ENCODE measurements at regions not wholly inside any gene's neighbourhood (a gene's known extent, or its start where the extent isn't known, plus 50 kb on each side); places are given as distances from the start of the nearest gene placed in this dataset.

DNA sequence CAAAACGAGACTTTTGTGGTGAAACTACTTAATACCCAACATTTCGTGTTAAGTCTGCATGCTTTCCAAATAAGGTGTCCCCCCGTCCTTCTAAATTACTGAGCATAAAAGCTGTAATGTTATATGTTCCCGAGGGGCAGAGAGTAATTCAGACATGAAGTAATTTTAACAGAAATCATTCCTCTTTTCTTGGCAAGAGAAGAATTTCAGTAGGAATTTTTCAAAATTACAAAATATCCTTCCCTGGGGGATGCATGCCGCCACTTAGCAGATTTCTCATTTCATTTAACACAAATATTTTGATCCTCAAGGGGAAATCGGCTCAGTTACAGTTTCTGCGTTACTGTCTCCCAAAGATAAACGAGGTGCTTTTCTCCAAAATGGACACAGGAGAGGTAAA, 213.2 kb upstream of the RHOBTB1 start:
- TF ChIP-seq, protein P1, sequence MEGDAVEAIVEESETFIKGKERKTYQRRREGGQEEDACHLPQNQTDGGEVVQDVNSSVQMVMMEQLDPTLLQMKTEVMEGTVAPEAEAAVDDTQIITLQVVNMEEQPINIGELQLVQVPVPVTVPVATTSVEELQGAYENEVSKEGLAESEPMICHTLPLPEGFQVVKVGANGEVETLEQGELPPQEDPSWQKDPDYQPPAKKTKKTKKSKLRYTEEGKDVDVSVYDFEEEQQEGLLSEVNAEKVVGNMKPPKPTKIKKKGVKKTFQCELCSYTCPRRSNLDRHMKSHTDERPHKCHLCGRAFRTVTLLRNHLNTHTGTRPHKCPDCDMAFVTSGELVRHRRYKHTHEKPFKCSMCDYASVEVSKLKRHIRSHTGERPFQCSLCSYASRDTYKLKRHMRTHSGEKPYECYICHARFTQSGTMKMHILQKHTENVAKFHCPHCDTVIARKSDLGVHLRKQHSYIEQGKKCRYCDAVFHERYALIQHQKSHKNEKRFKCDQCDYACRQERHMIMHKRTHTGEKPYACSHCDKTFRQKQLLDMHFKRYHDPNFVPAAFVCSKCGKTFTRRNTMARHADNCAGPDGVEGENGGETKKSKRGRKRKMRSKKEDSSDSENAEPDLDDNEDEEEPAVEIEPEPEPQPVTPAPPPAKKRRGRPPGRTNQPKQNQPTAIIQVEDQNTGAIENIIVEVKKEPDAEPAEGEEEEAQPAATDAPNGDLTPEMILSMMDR (IDR thresholded peaks at IDR 0.05; ENCODE audit: unreplicated experiment), result no peak
- no peak for DNase-seq (ENCODE audit: low spot score)
- Mint-ChIP-seq H3K27ac (ENCODE audit: unreplicated experiment) (no peak overlapping the region), H3K36me3 (ENCODE audit: low read depth, unreplicated experiment) (no peaks in the 10 kb centered on the region), H3K27me3 (ENCODE audit: unreplicated experiment) (no peaks in the 10 kb centered on the region), H3K4me1 (ENCODE audit: unreplicated experiment) (no peaks in the 10 kb centered on the region), H3K4me3 (ENCODE audit: unreplicated experiment) (no peak overlapping the region), H3K9me3 (ENCODE audit: unreplicated experiment) (no peaks in the 10 kb centered on the region)

DNA sequence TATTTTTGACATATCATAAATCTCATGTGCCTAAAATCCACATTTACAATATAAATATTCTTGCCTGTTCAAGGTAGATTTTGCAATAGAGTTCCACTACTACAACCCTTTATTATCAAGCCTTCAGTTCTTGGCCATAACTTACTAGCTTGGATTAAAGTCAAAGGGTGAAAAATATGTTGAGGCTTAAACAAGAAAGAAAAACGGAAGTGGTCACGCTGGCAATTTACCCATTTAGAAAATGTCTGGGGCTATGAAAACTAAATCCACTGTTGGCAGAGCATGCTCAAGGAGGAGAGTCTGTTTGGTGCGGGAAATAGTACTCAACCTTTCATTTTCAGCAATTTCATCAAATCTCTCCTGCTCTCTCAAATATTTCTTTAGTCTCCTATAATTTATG, 209.8 kb upstream of the RHOBTB1 start:
- Mint-ChIP-seq H3K4me3 (ENCODE audit: unreplicated experiment) (no peak overlapping the region), H3K9me3 (ENCODE audit: unreplicated experiment) (no peaks in the 10 kb centered on the region), H3K27ac (ENCODE audit: unreplicated experiment) (no peak overlapping the region), H3K36me3 (ENCODE audit: low read depth, unreplicated experiment) (no peaks in the 10 kb centered on the region), H3K27me3 (ENCODE audit: unreplicated experiment) (no peaks in the 10 kb centered on the region), H3K4me1 (ENCODE audit: unreplicated experiment) (no peaks in the 10 kb centered on the region)
- TF ChIP-seq, protein P1 (IDR thresholded peaks at IDR 0.05; ENCODE audit: unreplicated experiment), result no peak
- no peak for DNase-seq (ENCODE audit: low spot score)

DNA sequence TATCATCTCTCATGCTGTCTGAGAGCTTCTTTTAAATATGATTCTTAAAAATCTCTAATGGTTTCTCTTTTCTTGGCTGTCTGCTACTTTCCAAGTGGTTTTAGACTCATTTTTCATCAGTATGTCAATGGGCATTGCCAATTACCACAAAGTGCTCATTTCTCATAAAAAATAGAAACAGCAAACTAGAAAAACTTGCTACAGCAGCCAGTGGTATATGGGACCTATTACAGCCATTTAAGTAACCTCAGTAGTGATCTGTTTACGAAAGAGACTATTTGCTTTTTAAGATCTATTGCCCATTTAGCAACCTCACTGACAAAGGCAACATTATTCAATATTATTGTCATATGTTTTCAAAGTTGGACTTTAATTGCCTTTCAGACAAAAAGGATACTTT, 207.1 kb upstream of the RHOBTB1 start:
- Mint-ChIP-seq H3K27ac (ENCODE audit: unreplicated experiment) (no peak overlapping the region), H3K27me3 (ENCODE audit: unreplicated experiment) (no peaks in the 10 kb centered on the region), H3K36me3 (ENCODE audit: low read depth, unreplicated experiment) (no peaks in the 10 kb centered on the region), H3K4me3 (ENCODE audit: unreplicated experiment) (no peak overlapping the region), H3K9me3 (ENCODE audit: unreplicated experiment) (no peaks in the 10 kb centered on the region), H3K4me1 (ENCODE audit: unreplicated experiment) (no peaks in the 10 kb centered on the region)
- TF ChIP-seq, protein P1 (IDR thresholded peaks at IDR 0.05; ENCODE audit: unreplicated experiment), result no peak
- DNase-seq (ENCODE audit: low spot score), result no peak

- H3K4me3 Mint-ChIP-seq (ENCODE audit: unreplicated experiment), result no peak overlapping the region
- H3K4me1 Mint-ChIP-seq (ENCODE audit: unreplicated experiment), result no peaks in the 10 kb centered on the region
- H3K27ac Mint-ChIP-seq (ENCODE audit: unreplicated experiment), result no peak overlapping the region
- no peaks in the 10 kb centered on the region for H3K27me3 Mint-ChIP-seq (ENCODE audit: unreplicated experiment)
- H3K9me3 Mint-ChIP-seq (ENCODE audit: unreplicated experiment), result no peaks in the 10 kb centered on the region
- no peaks in the 10 kb centered on the region for H3K36me3 Mint-ChIP-seq (ENCODE audit: low read depth, unreplicated experiment)
- DNase-seq (ENCODE audit: low spot score), result no peak
- TF ChIP-seq, protein P1 (IDR thresholded peaks at IDR 0.05; ENCODE audit: unreplicated experiment), result no peak
These were observed 204.5 kb upstream of the RHOBTB1 start for GRCh38 chr10:61148451-61148850.

GRCh38 chr10:61142987-61143386, 199.0 kb upstream of the RHOBTB1 start:
- peaks cover 4% of the 10 kb centered on the region for H3K4me1 Mint-ChIP-seq (ENCODE audit: unreplicated experiment)
- H3K4me3 Mint-ChIP-seq (ENCODE audit: unreplicated experiment), result no peak overlapping the region
- H3K27ac Mint-ChIP-seq (ENCODE audit: unreplicated experiment), result no peak overlapping the region
- no peaks in the 10 kb centered on the region for H3K36me3 Mint-ChIP-seq (ENCODE audit: low read depth, unreplicated experiment)
- TF ChIP-seq, protein P1 (IDR thresholded peaks at IDR 0.05; ENCODE audit: unreplicated experiment), result no peak
- DNase-seq (ENCODE audit: low spot score), result no peak
- peaks cover 2% of the 10 kb centered on the region for H3K27me3 Mint-ChIP-seq (ENCODE audit: unreplicated experiment)
- no peaks in the 10 kb centered on the region for H3K9me3 Mint-ChIP-seq (ENCODE audit: unreplicated experiment)
